BE2C (cell line): ENCODE measurements at regions not wholly inside any gene's neighbourhood (a gene's known extent, or its start where the extent isn't known, plus 50 kb on each side); places are given as distances from the start of the nearest gene placed in this dataset.

Source experiments
- DNase-seq: peaks from one replicate; pipeline ENCODE4 v3.0.0-alpha.2; 2020
- H3K27me3 ChIP-seq: fragments of 250-450 bp; sonication (Bioruptor Pico); 2 replicates; pipeline ENCODE4 v1.5.1; 2020; ENCODE audit warnings: mild to moderate bottlenecking
- H3K36me3 ChIP-seq: fragments of 250-450 bp; sonication (Bioruptor Pico); 2 replicates; pipeline ENCODE4 v1.5.1; 2020; ENCODE audit warnings: mild to moderate bottlenecking
- H3K4me1 ChIP-seq: fragments of 250-450 bp; sonication (Bioruptor Pico); 2 replicates; pipeline ENCODE4 v1.5.1; 2020
- H3K4me3 ChIP-seq: 2 replicates; pipeline ENCODE4 v1.5.1; 2011; ENCODE audit warnings: low read depth, low read length
- H3K9me3 ChIP-seq: fragments of 250-450 bp; sonication (Bioruptor Pico); 2 replicates; pipeline ENCODE4 v1.5.1; 2020
- CTCF ChIP-seq: IDR thresholded peaks from 2 replicates; pipeline ENCODE4 v1.5.1; 2012; ENCODE audit warnings: mild to moderate bottlenecking, low read depth, low read length

GRCh38 chr14:57091030-57091608 lies 177.6 kb downstream of the EXOC5 start:
- H3K27me3 ChIP-seq = no peaks in the 10 kb centered on the region; the same call in 1 of the 2 replicates
- H3K4me1 ChIP-seq = no peaks in the 10 kb centered on the region
- no peak overlapping the region for H3K4me3 ChIP-seq
- no peak for TF ChIP-seq CTCF
- DNase-seq = no peak
- no peaks in the 10 kb centered on the region for H3K36me3 ChIP-seq
- no peaks in the 10 kb centered on the region for H3K9me3 ChIP-seq

GRCh38 chr14:57089901-57090300 lies 178.8 kb downstream of the EXOC5 start:
- H3K4me1 ChIP-seq = no peaks in the 10 kb centered on the region
- H3K9me3 ChIP-seq = no peaks in the 10 kb centered on the region
- DNase-seq = no peak
- no peak for TF ChIP-seq CTCF
- no peak overlapping the region for H3K4me3 ChIP-seq
- no peaks in the 10 kb centered on the region for H3K36me3 ChIP-seq
- no peaks in the 10 kb centered on the region; the same call in 1 of the 2 replicates for H3K27me3 ChIP-seq

GRCh38 chr14:57087841-57088240 lies 180.9 kb downstream of the EXOC5 start:
- Histone ChIP-seq H3K4me3 (no peak overlapping the region), H3K9me3 (no peaks in the 10 kb centered on the region), H3K27me3 (no peaks in the 10 kb centered on the region; the same call in 1 of the 2 replicates), H3K4me1 (no peaks in the 10 kb centered on the region), H3K36me3 (no peaks in the 10 kb centered on the region)
- no peak for TF ChIP-seq CTCF
- no peak for DNase-seq

GRCh38 chr14:57086271-57087162 lies 182.2 kb downstream of the EXOC5 start:
- no peak for DNase-seq
- Histone ChIP-seq H3K36me3 (no peaks in the 10 kb centered on the region), H3K4me1 (no peaks in the 10 kb centered on the region), H3K27me3 (peaks cover 5% of the 10 kb centered on the region; the same call in 1 of the 2 replicates), H3K4me3 (no peak overlapping the region), H3K9me3 (no peaks in the 10 kb centered on the region)
- no peak for TF ChIP-seq CTCF

GRCh38 chr14:57085801-57086200 lies 182.9 kb downstream of the EXOC5 start:
- H3K36me3 ChIP-seq = no peaks in the 10 kb centered on the region
- no peaks in the 10 kb centered on the region for H3K9me3 ChIP-seq
- no peak overlapping the region for H3K4me3 ChIP-seq
- TF ChIP-seq CTCF = no peak
- H3K27me3 ChIP-seq = peaks cover 10% of the 10 kb centered on the region; the same call in 1 of the 2 replicates
- DNase-seq = no peak
- H3K4me1 ChIP-seq = no peaks in the 10 kb centered on the region

- no peaks in the 10 kb centered on the region for H3K36me3 ChIP-seq
- no peak for TF ChIP-seq CTCF
- no peaks in the 10 kb centered on the region for H3K9me3 ChIP-seq
- no peak for DNase-seq
- no peak overlapping the region for H3K4me3 ChIP-seq
- peaks cover 11% of the 10 kb centered on the region; the same call in 1 of the 2 replicates for H3K27me3 ChIP-seq
- H3K4me1 ChIP-seq = no peaks in the 10 kb centered on the region
Measured at GRCh38 chr14:57085043-57085442, 183.7 kb downstream of the EXOC5 start.
